Endothelial cell of umbilical vein (primary cell): ENCODE measurements at regions not wholly inside any gene's neighbourhood (a gene's known extent, or its start where the extent isn't known, plus 50 kb on each side); places are given as distances from the start of the nearest gene placed in this dataset.

Experiments
- BruUV-seq: library from RNA; stranded (reverse); fragments of 400-500 nt; replicated peaks from 2 replicates; lab custom pipeline; 2021; lab: Mats Ljungman, UMichigan
- CTCF ChIA-PET: fragments of 300-600, 350-600 bp; sonication (Branson Sonifier 250); formaldehyde crosslinking; loops from one replicate; lab custom pipeline; 2021; ENCODE audit warnings: antibody characterized with exemption, inconsistent platforms; lab: Charles Lee
- POLR2A ChIA-PET: fragments of 300-600, 350-600 bp; sonication (Branson Sonifier 250); formaldehyde crosslinking; loops from one replicate; lab custom pipeline; 2021; ENCODE audit warnings: antibody characterized with exemption, inconsistent platforms; lab: Charles Lee
- DNase-seq: peaks from one replicate; pipeline ENCODE4 v3.0.0-alpha.2; 2011; ENCODE audit warnings: low read depth, low spot score
- FAIRE-seq: peaks from 2 replicates; lab custom pipeline; 2011; peaks lifted over from hg19 to GRCh38; lab: Jason Lieb, UNC
- H2AFZ ChIP-seq: 2 replicates; pipeline ENCODE4 v1.6.0; 2012; ENCODE audit warnings: low read depth, low read length, control low read depth, inconsistent platforms
- H3K27ac ChIP-seq: 2 replicates; pipeline ENCODE4 v1.5.1; 2011; ENCODE audit warnings: low read depth, mild to moderate bottlenecking, control low read depth, low read length, moderate library complexity; ENCODE audit not compliant: insufficient read depth
- H3K27me3 ChIP-seq, 2 experiments: 2 replicates each; pipeline versions ENCODE4 v1.6.0 to v1.6.1; 2011; ENCODE audit warnings: low read length in 2 of 2, mixed read lengths in 1 of 2; ENCODE audit not compliant: control insufficient read depth in 2 of 2, insufficient read depth in 2 of 2
- H3K36me3 ChIP-seq, 2 experiments: 2 replicates in 1 of 2; 3 replicates in 1 of 2; pipeline ENCODE4 v1.5.1; 2011; ENCODE audit warnings: low read length in 2 of 2, mild to moderate bottlenecking in 1 of 2, moderate library complexity in 1 of 2; ENCODE audit not compliant: control insufficient read depth in 2 of 2, insufficient read depth in 2 of 2; ENCODE audit errors: extremely low read depth in 1 of 2
- H3K4me1 ChIP-seq: 3 replicates; pipeline ENCODE4 v1.5.1; 2011; ENCODE audit warnings: mild to moderate bottlenecking, low read length; ENCODE audit not compliant: control insufficient read depth, insufficient read depth; ENCODE audit errors: extremely low read depth
- H3K4me2 ChIP-seq: 2 replicates; pipeline ENCODE4 v1.6.1; 2011; ENCODE audit warnings: low read length, control low read depth, mixed read lengths; ENCODE audit not compliant: insufficient read depth
- H3K4me3 ChIP-seq, 3 experiments: fragments of 200-600 bp in 1 of 3; sonication (generic), shearing (Covaris generic) in 1 of 3; replicated peaks in 1 of 3; 2 replicates each; pipeline ENCODE4 v1.5.1; 2011 to 2016; ENCODE audit warnings: control low read depth in 3 of 3, low read length in 3 of 3, mild to moderate bottlenecking in 2 of 3, inconsistent platforms in 1 of 3, low read depth in 1 of 3, moderate library complexity in 1 of 3; ENCODE audit not compliant: insufficient read depth in 1 of 3
- H3K79me2 ChIP-seq: 2 replicates; pipeline ENCODE4 v1.6.0; 2012; ENCODE audit warnings: low read length, inconsistent platforms; ENCODE audit not compliant: control insufficient read depth, insufficient read depth
- H3K9ac ChIP-seq: replicated peaks from 2 replicates; pipeline ENCODE3; 2011; ENCODE audit warnings: low read length, control low read depth; ENCODE audit not compliant: insufficient read depth; ENCODE audit errors: extremely low read depth
- H3K9me1 ChIP-seq: replicated peaks from 3 replicates; pipeline ENCODE4 v1.6.0; 2011; ENCODE audit warnings: mild to moderate bottlenecking, low read length; ENCODE audit not compliant: control insufficient read depth, insufficient read depth; ENCODE audit errors: extremely low read depth
- H3K9me3 ChIP-seq: replicated peaks from 2 replicates; pipeline ENCODE4 v1.5.1; 2012; ENCODE audit warnings: low read length, inconsistent platforms; ENCODE audit not compliant: control insufficient read depth, insufficient read depth
- H4K20me1 ChIP-seq: replicated peaks from 2 replicates; pipeline ENCODE3; 2011; ENCODE audit warnings: mild to moderate bottlenecking, low read length; ENCODE audit not compliant: control insufficient read depth, insufficient read depth; ENCODE audit errors: extremely low read depth
- EZH2 ChIP-seq: IDR thresholded peaks from 2 replicates; pipeline ENCODE4 v1.6.1; 2012; ENCODE audit warnings: borderline replicate concordance, low read depth, mild to moderate bottlenecking, moderate library complexity, low read length, inconsistent platforms; ENCODE audit not compliant: severe bottlenecking
- FOS ChIP-seq: IDR thresholded peaks from 2 replicates; pipeline ENCODE4 v1.6.1; 2011; ENCODE audit warnings: mild to moderate bottlenecking, low read length, moderate library complexity, borderline replicate concordance; ENCODE audit not compliant: insufficient read depth
- GATA2 ChIP-seq: IDR thresholded peaks from 2 replicates; pipeline ENCODE4 v1.7.0; 2011; ENCODE audit warnings: low read depth, mild to moderate bottlenecking, moderate library complexity, mixed read lengths, low read length; ENCODE audit not compliant: insufficient read length, insufficient read depth
- JUN ChIP-seq: IDR thresholded peaks from 2 replicates; pipeline ENCODE4 v1.6.1; 2011; ENCODE audit warnings: borderline replicate concordance, low read depth; ENCODE audit not compliant: insufficient read length, insufficient read depth
- POLR2A ChIP-seq: IDR thresholded peaks from 2 replicates; pipeline ENCODE4 v1.6.1; 2012; ENCODE audit warnings: low read depth, mild to moderate bottlenecking, control low read depth, low read length
- POLR2AphosphoS5 ChIP-seq: IDR thresholded peaks from 2 replicates; pipeline ENCODE4 v1.6.1; 2012; ENCODE audit warnings: low read depth, mild to moderate bottlenecking, control low read depth, low read length, moderate library complexity; ENCODE audit not compliant: insufficient read depth
- dilution Hi-C: fragments of 300-500 bp; cut with MboI; formaldehyde crosslinking; loops from one replicate; pipeline ENCODE4 v1.15.0; 2019; ENCODE audit warnings: low sequenced_read_pairs; ENCODE audit not compliant: extremely low pct_ligation_motif_present
- intact Hi-C: fragments of 100-400 bp; cut with micrococcal nuclease; formaldehyde crosslinking; loops from one replicate; pipeline ENCODE4 v1.10.0; 2022
- TF ChIP-seq, protein P1 (sequence below): IDR thresholded peaks from 2 replicates; pipeline ENCODE4 v1.6.1; 2011; ENCODE audit not compliant: insufficient read depth, insufficient read length

DNA sequence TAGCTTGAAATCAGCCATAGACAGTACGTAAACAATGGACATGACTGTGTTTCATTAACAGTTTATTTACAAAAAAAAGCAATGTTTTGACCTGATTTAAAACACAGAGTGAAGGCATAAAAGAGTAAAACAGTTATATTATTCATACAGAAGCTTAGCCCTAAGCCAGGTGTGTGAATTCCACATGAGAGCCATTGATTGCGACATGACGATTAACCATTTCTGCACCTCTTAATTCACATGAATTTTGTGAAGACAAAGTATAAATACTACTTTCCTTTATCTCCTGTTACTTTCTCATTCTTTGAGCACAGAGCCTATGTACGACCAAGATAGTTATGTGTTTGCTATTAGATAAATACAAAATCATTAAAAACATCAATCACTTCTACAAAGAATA lies 55.0 kb upstream of the MAGEB18 start:
- intact Hi-C loops = no loop called here
- H3K9ac ChIP-seq = no peak overlapping the region

More for the DNA sequence above, 55.0 kb upstream of the MAGEB18 start:
- no peak for TF ChIP-seq GATA2
- TF ChIP-seq FOS = no peak
- no peak for TF ChIP-seq POLR2A
- TF ChIP-seq POLR2AphosphoS5 = no peak
- no peak for TF ChIP-seq JUN
- TF ChIP-seq EZH2 = no peak
- TF ChIP-seq, protein P1, sequence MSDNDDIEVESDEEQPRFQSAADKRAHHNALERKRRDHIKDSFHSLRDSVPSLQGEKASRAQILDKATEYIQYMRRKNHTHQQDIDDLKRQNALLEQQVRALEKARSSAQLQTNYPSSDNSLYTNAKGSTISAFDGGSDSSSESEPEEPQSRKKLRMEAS = no peak
- Histone ChIP-seq H3K36me3 (no peaks in the 10 kb centered on the region), H3K9me1 (no peaks in the 10 kb centered on the region), H3K27ac (no peak overlapping the region), H3K9me3 (no peaks in the 10 kb centered on the region), H3K79me2 (no peaks in the 10 kb centered on the region), H3K4me2 (no peak overlapping the region), H3K27me3 (no peaks in the 10 kb centered on the region), H3K4me1 (no peaks in the 10 kb centered on the region), H3K4me3 (no peak overlapping the region), H4K20me1 (no peaks in the 10 kb centered on the region), H2AFZ (no peak overlapping the region)
- no peak for DNase-seq
- dilution Hi-C loops = no loop called here
- ChIA-PET POLR2A (no interaction called here), CTCF (no interaction called here)
- no TSS peak for BruUV-seq
- no peak for FAIRE-seq
